ENCODE measurements at regions not wholly inside any gene's neighbourhood (a gene's known extent, or its start where the extent isn't known, plus 50 kb on each side); places are given as distances from the start of the nearest gene placed in this dataset.

DNA sequence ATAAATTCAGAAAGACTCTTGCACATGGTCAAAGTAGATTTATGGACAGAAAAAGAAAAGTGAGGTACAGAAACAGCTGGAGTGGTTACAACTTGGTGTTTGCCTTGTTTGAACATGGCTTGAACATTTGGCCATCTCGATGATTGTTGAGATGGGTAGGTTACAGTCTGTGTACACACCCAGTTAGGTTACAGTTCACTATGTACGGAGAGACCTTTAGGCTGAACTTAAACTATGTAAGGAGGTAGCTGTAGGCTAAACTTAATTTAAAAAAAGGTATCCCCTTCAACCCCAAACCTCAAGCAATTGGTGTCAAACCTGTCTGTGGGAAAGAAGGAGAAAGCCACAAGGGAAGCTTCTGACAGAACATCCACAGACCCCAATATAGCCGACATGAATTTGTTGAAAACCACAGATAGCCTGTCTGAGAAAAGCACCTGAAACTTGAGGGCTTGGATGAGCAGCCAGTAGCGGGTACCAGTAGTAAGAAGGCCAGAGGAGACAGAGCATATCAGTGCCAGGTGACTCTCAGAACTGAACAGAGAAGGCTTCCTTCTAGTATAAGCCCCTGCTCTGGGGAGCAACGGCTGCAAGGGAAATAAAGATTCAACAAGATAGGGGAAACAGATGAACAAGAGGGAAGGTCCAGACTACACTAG lies 247.9 kb upstream of the GALNTL6 start:
- TF ChIP-seq, protein P1, sequence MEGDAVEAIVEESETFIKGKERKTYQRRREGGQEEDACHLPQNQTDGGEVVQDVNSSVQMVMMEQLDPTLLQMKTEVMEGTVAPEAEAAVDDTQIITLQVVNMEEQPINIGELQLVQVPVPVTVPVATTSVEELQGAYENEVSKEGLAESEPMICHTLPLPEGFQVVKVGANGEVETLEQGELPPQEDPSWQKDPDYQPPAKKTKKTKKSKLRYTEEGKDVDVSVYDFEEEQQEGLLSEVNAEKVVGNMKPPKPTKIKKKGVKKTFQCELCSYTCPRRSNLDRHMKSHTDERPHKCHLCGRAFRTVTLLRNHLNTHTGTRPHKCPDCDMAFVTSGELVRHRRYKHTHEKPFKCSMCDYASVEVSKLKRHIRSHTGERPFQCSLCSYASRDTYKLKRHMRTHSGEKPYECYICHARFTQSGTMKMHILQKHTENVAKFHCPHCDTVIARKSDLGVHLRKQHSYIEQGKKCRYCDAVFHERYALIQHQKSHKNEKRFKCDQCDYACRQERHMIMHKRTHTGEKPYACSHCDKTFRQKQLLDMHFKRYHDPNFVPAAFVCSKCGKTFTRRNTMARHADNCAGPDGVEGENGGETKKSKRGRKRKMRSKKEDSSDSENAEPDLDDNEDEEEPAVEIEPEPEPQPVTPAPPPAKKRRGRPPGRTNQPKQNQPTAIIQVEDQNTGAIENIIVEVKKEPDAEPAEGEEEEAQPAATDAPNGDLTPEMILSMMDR (IDR thresholded peaks at IDR 0.05; ENCODE audit: low read length, missing control alignments): no peak
- no peak overlapping the region for H3K4me3 ChIP-seq (replicated peaks; ENCODE audit: low read depth, low read length)
- no peak for DNase-seq (ENCODE audit: low read depth)

DNA sequence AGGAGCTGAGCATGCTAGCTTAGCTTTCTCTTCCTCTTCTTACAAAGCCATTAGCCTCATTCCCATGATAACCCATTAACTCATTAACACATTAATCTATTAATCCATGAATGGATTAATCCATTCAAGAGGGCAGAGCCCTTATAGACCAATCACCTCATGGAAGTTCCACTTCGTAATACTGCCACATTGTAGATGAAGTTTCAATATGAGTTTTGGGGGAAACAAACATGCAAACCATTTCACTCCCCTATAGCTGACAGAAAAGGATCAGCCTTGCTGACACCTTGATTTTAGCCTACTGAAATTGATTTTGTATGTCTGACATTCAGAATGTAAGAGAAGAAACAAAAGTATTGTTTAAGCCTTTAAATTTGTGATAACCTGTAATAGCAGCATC lies 251.8 kb upstream of the GALNTL6 start:
- TF ChIP-seq, protein P1 (IDR thresholded peaks at IDR 0.05; ENCODE audit: low read length, missing control alignments): no peak
- H3K4me3 ChIP-seq (replicated peaks; ENCODE audit: low read depth, low read length): no peak overlapping the region
- DNase-seq (ENCODE audit: low read depth): no peak

DNA sequence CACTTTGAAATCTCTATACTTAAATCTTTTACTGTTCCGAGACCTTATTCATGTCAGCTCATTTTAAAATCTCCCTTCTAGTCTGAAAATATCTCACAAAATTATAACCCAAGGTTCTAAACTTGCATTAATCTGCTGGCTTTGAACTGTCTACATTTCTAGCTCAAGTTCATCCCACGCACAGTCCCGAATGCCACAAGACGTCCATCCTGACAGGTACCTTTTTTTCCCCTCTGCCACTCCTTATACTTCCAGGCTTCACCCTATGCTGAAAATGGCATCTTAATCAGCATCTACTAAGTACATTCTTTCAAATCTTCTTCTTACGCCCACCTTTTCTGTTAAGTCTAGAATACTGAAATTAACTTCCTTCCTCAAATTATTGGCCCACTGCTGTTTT lies 259.2 kb upstream of the GALNTL6 start:
- TF ChIP-seq, protein P1 (IDR thresholded peaks at IDR 0.05; ENCODE audit: low read length, missing control alignments): no peak
- no peak for DNase-seq (ENCODE audit: low read depth)
- H3K4me3 ChIP-seq (replicated peaks; ENCODE audit: low read depth, low read length): no peak overlapping the region

DNA sequence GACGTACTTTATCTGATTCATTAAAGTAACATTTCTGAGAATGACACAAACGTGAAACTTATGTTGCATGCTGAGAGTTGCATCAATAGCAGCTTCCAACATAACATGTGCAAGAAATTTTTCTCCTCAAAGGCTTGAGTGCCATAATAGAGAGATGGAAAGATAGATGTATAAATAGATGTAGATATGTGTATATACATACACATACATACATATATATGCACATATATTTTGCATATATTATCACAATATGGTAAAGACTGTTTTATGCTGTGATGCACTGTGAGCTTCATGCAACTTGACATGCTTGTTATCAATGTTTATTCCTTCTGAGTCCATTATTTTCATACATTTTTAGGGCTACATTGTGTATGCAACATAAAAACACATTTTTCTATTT lies 270.6 kb upstream of the GALNTL6 start:
- no peak for DNase-seq (ENCODE audit: low read depth)
- TF ChIP-seq, protein P1 (IDR thresholded peaks at IDR 0.05; ENCODE audit: low read length, missing control alignments): no peak
- H3K4me3 ChIP-seq (replicated peaks; ENCODE audit: low read depth, low read length): no peak overlapping the region

DNA sequence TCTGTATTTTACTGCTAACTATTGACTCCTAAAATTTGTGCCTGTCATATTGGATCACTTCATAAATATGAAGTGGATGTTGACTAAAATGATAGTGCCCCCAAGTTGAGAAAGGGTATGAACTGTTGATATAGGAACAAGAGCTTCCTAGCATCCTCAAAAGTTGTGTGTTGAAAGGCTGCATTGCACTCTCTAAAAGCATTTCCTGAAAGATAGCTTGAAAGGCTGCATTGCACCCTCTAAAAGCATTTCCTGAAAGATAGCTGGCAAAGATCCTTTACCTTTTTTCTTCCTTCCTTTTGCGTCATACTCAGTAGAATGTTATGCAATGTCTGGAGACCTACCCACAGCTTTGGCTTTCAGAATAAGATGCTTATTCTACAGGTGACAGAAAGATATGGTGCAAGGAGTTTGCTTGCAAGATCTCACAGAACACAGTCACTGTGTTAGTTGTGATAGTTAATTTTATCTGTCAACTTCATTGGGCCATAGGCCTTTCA lies 274.6 kb upstream of the GALNTL6 start:
- no peak for DNase-seq (ENCODE audit: low read depth)
- TF ChIP-seq, protein P1 (IDR thresholded peaks at IDR 0.05; ENCODE audit: low read length, missing control alignments): no peak
- H3K4me3 ChIP-seq (replicated peaks; ENCODE audit: low read depth, low read length): no peak overlapping the region

DNA sequence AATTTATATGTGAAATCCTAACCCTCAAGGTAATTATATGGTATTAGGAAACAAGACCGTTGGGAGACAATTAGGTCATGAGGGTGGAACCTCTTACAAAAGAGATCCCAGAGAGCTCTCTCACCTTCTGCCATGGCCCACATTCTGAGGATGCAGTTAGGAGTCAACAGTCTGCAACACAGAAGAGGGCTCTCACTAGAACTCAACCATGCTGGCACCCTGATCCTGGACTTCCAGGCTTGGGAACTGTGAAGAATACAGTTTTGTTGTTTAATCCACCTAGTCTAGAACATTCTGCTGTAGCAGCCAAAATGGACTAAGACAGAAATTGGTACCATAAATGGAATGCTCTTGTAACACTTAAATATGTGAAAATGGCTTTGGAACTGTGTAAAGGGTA lies 278.8 kb upstream of the GALNTL6 start:
- H3K4me3 ChIP-seq (replicated peaks; ENCODE audit: low read depth, low read length): no peak overlapping the region
- DNase-seq (ENCODE audit: low read depth): no peak
- TF ChIP-seq, protein P1 (IDR thresholded peaks at IDR 0.05; ENCODE audit: low read length, missing control alignments): no peak

- DNase-seq (ENCODE audit: low read depth): no peak
- H3K4me3 ChIP-seq (replicated peaks; ENCODE audit: low read depth, low read length): no peak overlapping the region
- TF ChIP-seq, protein P1 (IDR thresholded peaks at IDR 0.05; ENCODE audit: low read length, missing control alignments): no peak
Observed at GRCh38 chr4:171532968-171533367, 280.2 kb upstream of the GALNTL6 start.

All from fibroblast of pulmonary artery (primary cell).